Lung (tissue), 11 donors: ENCODE measurements at regions not wholly inside any gene's neighbourhood (a gene's known extent, or its start where the extent isn't known, plus 50 kb on each side); places are given as distances from the start of the nearest gene placed in this dataset.

Source experiments
- ATAC-seq: fragments of 200-7000 bp; cut with Tn5 transposase; one replicate; pipeline ENCODE4 v1.9.1; 2020; ENCODE audit warnings: moderate number of reproducible peaks; ENCODE audit not compliant: insufficient read depth, low FRiP score
- DNase-seq, 3 donors: peaks; one replicate each; pipeline ENCODE4 v3.0.0-alpha.2; 2013 to 2017
- H3K27ac ChIP-seq, 2 donors: one replicate each; pipeline ENCODE4 v1.5.1; 2013; ENCODE audit warnings: mild to moderate bottlenecking in 2 of 2, moderate library complexity in 2 of 2, control low read depth in 1 of 2, inconsistent platforms in 1 of 2, low read depth in 1 of 2, low read length in 1 of 2
- H3K27me3 ChIP-seq, 3 donors: one replicate each; pipeline ENCODE4 v1.5.1; 2013; ENCODE audit warnings: low read length in 2 of 3; ENCODE audit not compliant: control insufficient read depth in 3 of 3, insufficient read depth in 3 of 3
- H3K36me3 ChIP-seq, 4 donors: one replicate each; pipeline ENCODE4 v1.5.1; 2013; ENCODE audit warnings: low read length in 4 of 4, mild to moderate bottlenecking in 1 of 4, moderate library complexity in 1 of 4; ENCODE audit not compliant: control insufficient read depth in 4 of 4, insufficient read depth in 4 of 4
- H3K4me1 ChIP-seq, 5 donors: one replicate each; pipeline ENCODE4 v1.5.1; 2013; ENCODE audit warnings: low read length in 5 of 5, mild to moderate bottlenecking in 2 of 5, moderate library complexity in 1 of 5; ENCODE audit not compliant: control insufficient read depth in 5 of 5, insufficient read depth in 5 of 5
- H3K4me3 ChIP-seq: one replicate; pipeline ENCODE4 v1.5.1; 2013; ENCODE audit warnings: mild to moderate bottlenecking, control low read depth, moderate library complexity
- H3K9ac ChIP-seq, 2 donors: one replicate each; pipeline ENCODE4 v1.5.1; 2013; ENCODE audit warnings: low read length in 2 of 2, control low read depth in 1 of 2; ENCODE audit not compliant: insufficient read depth in 1 of 2
- H3K9me3 ChIP-seq, 4 donors: one replicate each; pipeline ENCODE4 v1.5.1; 2013; ENCODE audit warnings: low read length in 3 of 4, mild to moderate bottlenecking in 1 of 4, moderate library complexity in 1 of 4; ENCODE audit not compliant: control insufficient read depth in 4 of 4, insufficient read depth in 3 of 4
- CTCF ChIP-seq: IDR thresholded peaks from 2 replicates; pipeline ENCODE4 v1.5.1; 2012; ENCODE audit warnings: mild to moderate bottlenecking; ENCODE audit errors: control extremely low read depth, extremely low read depth
- WGBS, 2 donors: extraction: QIAGEN DNeasy Blood & Tissue Kit; methylation state at CpG; one replicate each; pipeline ENCODE4 v1.1.7; 2013; 5-methylcytosine and 5-hydroxymethylcytosine counted together
- donor health status: control.
- donor health status: control.
- donor health status: Bipolar disorder and iron deficiency.
- donor health status: healthy.
- donor health status: DM: yes; HTN: yes; CAD: no.

DNA sequence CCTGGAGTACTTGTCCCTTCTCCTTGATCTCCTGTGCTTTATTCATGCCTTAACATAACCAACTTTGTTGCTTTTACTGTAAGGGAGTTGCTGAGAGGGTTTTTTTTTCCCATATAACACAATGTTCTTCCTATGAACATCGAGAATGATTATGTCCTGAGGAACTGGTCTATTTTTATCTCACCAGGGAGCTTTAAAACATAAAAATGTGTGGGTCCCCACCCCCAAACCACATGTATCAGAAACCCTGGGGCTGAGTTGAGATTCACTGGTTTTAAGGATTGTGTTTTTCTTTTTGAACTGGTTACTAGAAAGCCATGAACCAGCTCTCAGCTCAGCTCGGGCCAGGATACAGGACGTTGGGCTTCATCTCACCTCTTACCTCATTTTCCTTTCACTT lies 118.5 kb upstream of the JAG1 start:
- TF ChIP-seq CTCF: no peak
- Histone ChIP-seq H3K4me3 (no peak overlapping the region), H3K27me3 (no peaks in the 10 kb centered on the region), H3K4me1 (peaks cover 0 to 5% (median 0%) of the 10 kb centered on the region in 5 donors), H3K9ac (no peak overlapping the region), H3K36me3 (no peaks in the 10 kb centered on the region), H3K9me3 (peaks cover 0 to under 1% (median 0%) of the 10 kb centered on the region in 4 donors), H3K27ac (no peak overlapping the region)
- WGBS, 2 donors: 75 to 80% methylated on average over 3 of the region's 3 CpGs
- ATAC-seq: no peak
- no peak for DNase-seq

- H3K9me3 ChIP-seq: no peaks in the 10 kb centered on the region
- H3K27ac ChIP-seq: no peak overlapping the region
- no peaks in the 10 kb centered on the region for H3K27me3 ChIP-seq
- ATAC-seq: no peak
- no peak overlapping the region for H3K9ac ChIP-seq
- peaks cover 0 to 5% (median 0%) of the 10 kb centered on the region in 5 donors for H3K4me1 ChIP-seq
- 82 to 88% methylated on average over 16 of the region's 16 CpGs for WGBS, 2 donors
- no peaks in the 10 kb centered on the region for H3K36me3 ChIP-seq
- peak; percentile 38 to 70 (median 48) for DNase-seq
- H3K4me3 ChIP-seq: no peak overlapping the region
- no peak for TF ChIP-seq CTCF
Measured at GRCh38 chr20:10793766-10794165, 120.0 kb upstream of the JAG1 start.

- ATAC-seq: no peak
- H3K36me3 ChIP-seq: no peaks in the 10 kb centered on the region
- DNase-seq: no peak
- H3K9me3 ChIP-seq: no peaks in the 10 kb centered on the region
- WGBS, 2 donors: 94 to 95% methylated on average over 3 of the region's 3 CpGs
- H3K27ac ChIP-seq: no peak overlapping the region
- no peak overlapping the region for H3K4me3 ChIP-seq
- no peak overlapping the region for H3K9ac ChIP-seq
- TF ChIP-seq CTCF: no peak
- H3K27me3 ChIP-seq: no peaks in the 10 kb centered on the region
- H3K4me1 ChIP-seq: peaks cover 0 to 5% (median 0%) of the 10 kb centered on the region in 5 donors
Measured at GRCh38 chr20:10794765-10795164, 121.0 kb upstream of the JAG1 start.
